IMR-90 (cell line): ENCODE measurements at regions not wholly inside any gene's neighbourhood (a gene's known extent, or its start where the extent isn't known, plus 50 kb on each side); places are given as distances from the start of the nearest gene placed in this dataset.
"Not testable (repeated sequence)": the region's sequence is repeated elsewhere in the genome, so short reads cannot be mapped to it uniquely, and the experiment has no call there.

Source experiments
- ATAC-seq: fragments of 200-7000 bp; cut with Tn5 transposase; 2 replicates; pipeline ENCODE4 v1.9.1; 2020; ENCODE audit warnings: low read depth, mild to moderate bottlenecking, moderate library complexity
- BruUV-seq: library from RNA; stranded (reverse); fragments of 400-500 nt; replicated peaks from 2 replicates; lab custom pipeline; 2021; lab: Mats Ljungman, UMichigan
- CTCF ChIA-PET: fragments of 300-600 bp; formaldehyde crosslinking; extraction: SDS; loops from one replicate; lab custom pipeline; 2021; ENCODE audit warnings: antibody characterized with exemption; lab: Yijun Ruan, JAX
- POLR2A ChIA-PET: fragments of 300-600 bp; sonication (Branson Sonifier 250); formaldehyde crosslinking; loops from one replicate; lab custom pipeline; 2022; ENCODE audit warnings: antibody characterized with exemption; ENCODE audit not compliant: unreplicated experiment; lab: Charles Lee
- DNase-seq: peaks from one replicate; pipeline ENCODE4 v3.0.0; 2013
- H2AFZ ChIP-seq: replicated peaks from 2 replicates; pipeline ENCODE3; 2013; ENCODE audit warnings: low read length, mild to moderate bottlenecking; ENCODE audit not compliant: poor library complexity
- H2AK5ac ChIP-seq: 2 replicates; pipeline ENCODE4 v1.6.1; 2013; ENCODE audit warnings: low read depth, low read length, inconsistent platforms
- H2AK9ac ChIP-seq: replicated peaks from 2 replicates; pipeline ENCODE3; 2013; ENCODE audit warnings: mild to moderate bottlenecking, low read depth, low read length, moderate library complexity; ENCODE audit not compliant: poor library complexity
- H2BK120ac ChIP-seq: 2 replicates; pipeline ENCODE4 v1.6.1; 2013; ENCODE audit warnings: low read depth, low read length, inconsistent platforms
- H2BK15ac ChIP-seq: 3 replicates; pipeline ENCODE4 v1.6.1; 2013; ENCODE audit warnings: low read depth, low read length, inconsistent platforms
- H2BK20ac ChIP-seq: 2 replicates; pipeline ENCODE4 v1.6.1; 2013; ENCODE audit warnings: low read depth, mild to moderate bottlenecking, inconsistent platforms, low read length, moderate library complexity
- H2BK5ac ChIP-seq: 2 replicates; pipeline ENCODE4 v1.6.1; 2013; ENCODE audit warnings: mild to moderate bottlenecking, low read depth, low read length, inconsistent platforms; ENCODE audit not compliant: poor library complexity, severe bottlenecking
- H3K14ac ChIP-seq: replicated peaks from 2 replicates; pipeline ENCODE4 v1.6.1; 2013; ENCODE audit warnings: low read depth, low read length, inconsistent platforms
- H3K18ac ChIP-seq: 2 replicates; pipeline ENCODE4 v1.6.1; 2013; ENCODE audit warnings: low read depth, low read length, control low read depth
- H3K23ac ChIP-seq: 2 replicates; pipeline ENCODE4 v1.6.1; 2013; ENCODE audit warnings: low read depth, low read length, inconsistent platforms
- H3K27ac ChIP-seq: 2 replicates; pipeline ENCODE4 v1.5.1; 2013; ENCODE audit warnings: mild to moderate bottlenecking, control low read depth, low read length; ENCODE audit not compliant: insufficient read depth
- H3K27me3 ChIP-seq: 2 replicates; pipeline ENCODE4 v1.6.1; 2013; ENCODE audit warnings: low read length; ENCODE audit not compliant: control insufficient read depth, insufficient read depth
- H3K36me3 ChIP-seq: 2 replicates; pipeline ENCODE4 v1.6.1; 2013; ENCODE audit warnings: low read length, mixed read lengths; ENCODE audit not compliant: control insufficient read depth, insufficient read depth
- H3K4ac ChIP-seq: 2 replicates; pipeline ENCODE4 v1.6.1; 2013; ENCODE audit warnings: low read depth, low read length, inconsistent platforms
- H3K4me1 ChIP-seq: 2 replicates; pipeline ENCODE4 v1.6.1; 2013; ENCODE audit warnings: low read length, mixed read lengths; ENCODE audit not compliant: control insufficient read depth, insufficient read depth
- H3K4me2 ChIP-seq: 2 replicates; pipeline ENCODE4 v1.6.1; 2013; ENCODE audit warnings: low read depth, mild to moderate bottlenecking, control low read depth, low read length, moderate library complexity
- H3K4me3 ChIP-seq: 2 replicates; pipeline ENCODE4 v1.5.1; 2013; ENCODE audit warnings: low read depth, mild to moderate bottlenecking, control low read depth, low read length, moderate library complexity; ENCODE audit not compliant: insufficient read depth
- H3K56ac ChIP-seq: 2 replicates; pipeline ENCODE4 v1.6.1; 2013; ENCODE audit warnings: low read length, inconsistent platforms; ENCODE audit not compliant: insufficient read depth; ENCODE audit errors: extremely low read depth
- H3K79me1 ChIP-seq, 2 experiments: 2 replicates each; pipeline ENCODE4 v1.6.1; 2013; ENCODE audit warnings: low read length in 2 of 2, inconsistent platforms in 1 of 2, low read depth in 1 of 2
- H3K9ac ChIP-seq: 2 replicates; pipeline ENCODE4 v1.6.1; 2013; ENCODE audit warnings: low read depth, low read length, control low read depth
- H3K9me1 ChIP-seq: 2 replicates; pipeline ENCODE4 v1.6.1; 2013; ENCODE audit warnings: low read length, inconsistent platforms; ENCODE audit not compliant: insufficient read depth
- H3K9me3 ChIP-seq: 2 replicates; pipeline ENCODE4 v1.6.1; 2013; ENCODE audit warnings: low read length; ENCODE audit not compliant: control insufficient read depth, insufficient read depth
- H4K20me1 ChIP-seq: 2 replicates; pipeline ENCODE4 v1.6.1; 2013; ENCODE audit warnings: low read length, inconsistent platforms; ENCODE audit not compliant: insufficient read depth
- H4K5ac ChIP-seq: 2 replicates; pipeline ENCODE4 v1.6.1; 2013; ENCODE audit warnings: mild to moderate bottlenecking, low read depth, low read length, control low read depth
- H4K8ac ChIP-seq, 2 experiments: 2 replicates each; pipeline ENCODE4 v1.6.1; 2013; ENCODE audit warnings: low read depth in 2 of 2, low read length in 2 of 2, control low read depth in 1 of 2, inconsistent platforms in 1 of 2
- H4K91ac ChIP-seq: 2 replicates; pipeline ENCODE4 v1.6.1; 2013; ENCODE audit warnings: low read depth, low read length, inconsistent platforms; ENCODE audit not compliant: insufficient read depth
- CHD1 ChIP-seq: IDR thresholded peaks from 2 replicates; pipeline ENCODE4 v1.6.1; 2012; ENCODE audit warnings: low read depth, low read length, improper control_type of control experiment
- MXI1 ChIP-seq: IDR thresholded peaks from 2 replicates; pipeline ENCODE4 v1.6.1; 2012; ENCODE audit warnings: low read depth, mild to moderate bottlenecking, low read length, moderate library complexity, borderline replicate concordance
- NFE2L2 ChIP-seq: fragments of 150-350 bp; IDR thresholded peaks from 2 replicates; pipeline ENCODE4 v1.6.1; 2016; ENCODE audit warnings: low read depth, mild to moderate bottlenecking, low read length
- POLR2A ChIP-seq: IDR thresholded peaks from 2 replicates; pipeline ENCODE4 v1.6.1; 2012; ENCODE audit warnings: mild to moderate bottlenecking, low read depth, low read length
- RAD21 ChIP-seq: IDR thresholded peaks from 2 replicates; pipeline ENCODE4 v1.6.1; 2012; ENCODE audit warnings: low read length, improper control_type of control experiment
- RCOR1 ChIP-seq: IDR thresholded peaks from 2 replicates; pipeline ENCODE4 v1.6.1; 2012; ENCODE audit warnings: mild to moderate bottlenecking, low read length, improper control_type of control experiment; ENCODE audit not compliant: insufficient replicate concordance
- RFX5 ChIP-seq: IDR thresholded peaks from 2 replicates; pipeline ENCODE4 v1.8.0; 2012; ENCODE audit warnings: low read depth, mild to moderate bottlenecking, low read length, moderate library complexity
- SMC3 ChIP-seq: fragments of 150-350 bp; IDR thresholded peaks from 2 replicates; pipeline ENCODE4 v1.6.1; 2016; ENCODE audit warnings: low read depth, mild to moderate bottlenecking, antibody characterized with exemption, low read length, moderate library complexity
- USF2 ChIP-seq: fragments of 150-350 bp; IDR thresholded peaks from 2 replicates; pipeline ENCODE4 v1.6.1; 2017; ENCODE audit warnings: mild to moderate bottlenecking, antibody characterized with exemption, low read length, low read depth
- WGBS, 2 experiments: methylation state at CpG; one replicate each; pipeline versions ENCODE4 v1.1.5 to v1.1.7; 2013; ENCODE audit warnings: missing lambda C conversion rate in 2 of 2; ENCODE audit not compliant: insufficient read length in 1 of 2; ENCODE audit errors: extremely low coverage in 2 of 2; 5-methylcytosine and 5-hydroxymethylcytosine counted together
- dilution Hi-C: fragments of 300-500 bp; cut with HindIII; formaldehyde crosslinking; loops from one replicate; pipeline ENCODE4 v1.14.3; 2018; ENCODE audit warnings: low sequenced_read_pairs; ENCODE audit not compliant: unreplicated experiment
- in situ Hi-C: fragments of 300-500 bp; cut with MboI; formaldehyde crosslinking; loops from 3 replicates; pipeline ENCODE4 v1.14.3; 2019; ENCODE audit warnings: low sequenced_read_pairs, inconsistent platforms, mixed read lengths
- intact Hi-C: fragments of 100-400 bp; cut with micrococcal nuclease; formaldehyde crosslinking; loops from 2 replicates; pipeline ENCODE4 v1.10.0; 2022

GRCh38 chr1:90817399-90817798, 100.3 kb upstream of the BARHL2 start:
- Histone ChIP-seq H3K9me1 (no peaks in the 10 kb centered on the region), H4K91ac (no peak overlapping the region), H3K79me1 (no peaks in the 10 kb centered on the region), H2BK15ac (no peak overlapping the region), H2AFZ (no peak overlapping the region), H3K4me2 (no peak overlapping the region), H3K4me1 (no peaks in the 10 kb centered on the region), H4K8ac (no peak overlapping the region), H3K56ac (no peak overlapping the region), H3K36me3 (no peaks in the 10 kb centered on the region), H2BK120ac (no peak overlapping the region), H4K20me1 (no peaks in the 10 kb centered on the region), H3K27me3 (no peaks in the 10 kb centered on the region), H3K9me3 (no peaks in the 10 kb centered on the region), H3K18ac (no peak overlapping the region), H2AK5ac (no peak overlapping the region), H2AK9ac (peak overlapping the region; percentile 13), H3K14ac (no peak overlapping the region), H2BK20ac (no peak overlapping the region), H4K5ac (no peak overlapping the region), H3K23ac (no peak overlapping the region), H3K4me3 (no peak overlapping the region), H2BK5ac (no peak overlapping the region), H3K4ac (no peak overlapping the region), H3K9ac (no peak overlapping the region), H3K27ac (no peak overlapping the region)
- no peak for TF ChIP-seq USF2
- TF ChIP-seq RCOR1, result no peak
- TF ChIP-seq SMC3, result no peak
- TF ChIP-seq CHD1, result no peak
- TF ChIP-seq RAD21, result no peak
- no peak for TF ChIP-seq MXI1
- no peak for TF ChIP-seq NFE2L2
- no peak for TF ChIP-seq RFX5
- no peak for TF ChIP-seq POLR2A
- dilution Hi-C loops (no loop called here), intact Hi-C loops (no loop called here), in situ Hi-C loops (no loop called here)
- POLR2A ChIA-PET, result no interaction called here
- ATAC-seq, result no peak
- WGBS, 2 experiments, result 33% methylated on average over 1 of the region's 3 CpGs; no CpG with 5 or more reads in 1 of the 2 experiments
- no TSS peak for BruUV-seq
- DNase-seq, result no peak
- CTCF ChIA-PET, result interaction anchor here (0.6 kb wide), 1 partner anchor 96 kb away, joined by 3 read pairs; no protein-coding TSS in a partner anchor

GRCh38 chr1:90812237-90812636, 95.1 kb upstream of the BARHL2 start:
- H4K20me1 ChIP-seq, H2AFZ ChIP-seq, H2BK5ac ChIP-seq, H2BK20ac ChIP-seq, H3K4me2 ChIP-seq, H3K9me3 ChIP-seq, DNase-seq, BruUV-seq, in situ Hi-C loops, H3K36me3 ChIP-seq, H3K27me3 ChIP-seq, H3K9me1 ChIP-seq, intact Hi-C loops, POLR2A ChIA-PET, H4K91ac ChIP-seq, H2BK120ac ChIP-seq, H4K5ac ChIP-seq, CTCF ChIA-PET, H3K27ac ChIP-seq, H3K23ac ChIP-seq, H3K14ac ChIP-seq, H4K8ac ChIP-seq, H3K4me1 ChIP-seq, ATAC-seq, dilution Hi-C loops, H3K79me1 ChIP-seq, H2AK5ac ChIP-seq, H3K56ac ChIP-seq, H2AK9ac ChIP-seq, H3K9ac ChIP-seq, H3K4ac ChIP-seq, H3K4me3 ChIP-seq, H3K18ac ChIP-seq, H2BK15ac ChIP-seq: not testable (repeated sequence)
- WGBS, 2 experiments, result no CpG with 5 or more reads among the region's 6 CpGs
